GM19239 (cell line): ENCODE measurements at regions not wholly inside any gene's neighbourhood (a gene's known extent, or its start where the extent isn't known, plus 50 kb on each side); places are given as distances from the start of the nearest gene placed in this dataset.

Source experiments
- DNase-seq: peaks from one replicate; pipeline ENCODE4 v3.0.0; 2011; ENCODE audit warnings: low spot score; ENCODE audit not compliant: insufficient read length
- FAIRE-seq: peaks from 2 replicates; lab custom pipeline; 2011; peaks lifted over from hg19 to GRCh38; lab: Jason Lieb, UNC

DNA sequence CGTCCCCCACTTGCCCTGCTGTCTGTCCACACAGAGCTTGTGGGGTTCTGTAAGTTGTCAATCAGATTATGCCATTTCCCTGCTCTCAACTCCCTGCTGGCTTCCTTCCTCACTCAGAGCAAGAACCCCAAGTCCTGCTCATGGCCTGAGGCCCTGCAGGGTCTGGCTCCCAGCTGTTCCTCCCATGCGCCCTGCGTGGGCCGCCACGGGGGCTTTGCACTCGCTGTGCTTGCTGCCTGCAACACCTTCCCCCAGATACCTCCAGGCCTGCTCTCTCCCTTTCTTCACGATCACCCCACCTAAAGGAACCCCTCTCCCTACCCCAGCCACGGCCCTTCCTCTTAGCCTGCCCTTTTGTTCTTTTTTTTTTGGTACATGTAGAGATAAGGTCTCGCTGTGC is 234.6 kb downstream of the AACS start:
- no peak for FAIRE-seq
- DNase-seq: no peak

DNA sequence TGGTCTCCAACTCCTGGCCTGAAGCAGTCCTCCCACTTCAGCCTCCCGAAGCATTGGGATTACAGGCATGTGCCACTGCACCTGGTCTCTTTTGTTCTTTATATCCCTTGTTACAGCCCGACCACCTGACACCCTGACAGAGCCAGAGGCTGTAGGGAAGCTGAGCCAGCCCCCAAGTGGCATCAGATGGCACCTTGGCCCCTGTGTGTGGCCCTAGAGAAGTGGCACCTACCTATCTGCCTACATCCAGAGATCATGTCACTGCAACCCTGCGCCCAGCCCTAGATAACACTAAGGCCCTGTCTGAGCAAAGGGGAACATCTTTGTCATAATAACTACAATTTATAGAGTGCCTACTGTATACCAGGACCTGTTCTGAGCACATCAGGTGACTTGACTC is 235.0 kb downstream of the AACS start:
- no peak for DNase-seq

DNA sequence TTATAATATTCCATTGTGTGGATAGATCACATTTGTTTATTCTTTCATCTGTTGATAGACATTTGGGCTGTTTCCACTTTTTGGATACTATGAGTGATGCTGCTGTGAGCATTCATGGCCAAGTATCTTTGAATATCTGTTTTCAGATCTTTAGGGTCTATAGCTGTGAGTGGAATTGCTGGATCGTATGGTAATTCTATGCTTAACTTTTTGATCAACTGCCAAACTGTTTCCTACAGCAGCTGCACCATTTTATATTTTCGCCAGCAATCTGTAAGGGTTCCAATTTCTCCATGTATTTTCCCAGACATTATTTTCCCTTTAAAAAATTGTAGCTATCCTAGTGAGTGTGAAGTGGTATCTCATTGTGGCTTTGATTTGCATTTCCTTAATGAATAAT is 238.1 kb downstream of the AACS start:
- no peak for DNase-seq
- FAIRE-seq: no peak

More for the DNA sequence above, 235.0 kb downstream of the AACS start:
- FAIRE-seq: no peak

DNA sequence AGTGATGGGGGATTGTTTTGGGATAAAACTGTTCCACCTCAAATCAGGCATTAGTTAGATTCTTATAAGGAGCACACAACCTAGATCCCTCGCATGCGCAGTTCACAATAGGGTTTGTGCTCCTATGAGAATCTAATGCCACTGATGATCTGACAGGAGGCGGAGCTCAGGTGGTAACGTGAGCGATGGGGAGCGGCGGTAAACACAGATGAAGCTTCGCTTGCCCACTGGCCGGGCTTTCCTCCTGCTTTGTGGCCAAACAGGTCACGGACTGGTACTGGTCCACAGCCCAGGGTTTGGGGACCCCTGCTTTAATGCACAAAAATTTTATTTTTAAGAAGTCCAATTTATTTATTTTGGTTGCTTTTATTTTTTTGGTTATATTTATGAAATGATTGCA is 238.8 kb downstream of the AACS start:
- no peak for DNase-seq
- no peak for FAIRE-seq

DNA sequence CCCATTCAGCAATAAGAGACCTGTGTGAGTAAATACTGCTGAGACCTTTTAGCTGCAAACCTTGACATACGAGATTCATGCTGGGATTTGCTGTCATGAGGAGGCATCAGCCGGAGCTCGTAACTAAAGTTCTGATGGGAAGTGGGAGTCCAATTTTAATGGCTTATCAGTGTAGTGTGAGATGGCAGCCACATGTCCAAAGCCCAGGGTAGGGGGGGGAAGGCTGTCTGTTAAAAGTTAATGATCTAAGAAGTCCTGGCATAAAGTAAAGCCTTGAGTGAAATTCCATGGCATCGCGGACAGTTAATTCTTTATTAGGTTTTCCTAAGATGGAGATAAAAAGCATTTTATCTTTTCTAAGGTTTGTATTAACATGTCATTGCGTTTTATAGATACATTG is 240.0 kb downstream of the AACS start:
- no peak for FAIRE-seq
- no peak for DNase-seq

DNA sequence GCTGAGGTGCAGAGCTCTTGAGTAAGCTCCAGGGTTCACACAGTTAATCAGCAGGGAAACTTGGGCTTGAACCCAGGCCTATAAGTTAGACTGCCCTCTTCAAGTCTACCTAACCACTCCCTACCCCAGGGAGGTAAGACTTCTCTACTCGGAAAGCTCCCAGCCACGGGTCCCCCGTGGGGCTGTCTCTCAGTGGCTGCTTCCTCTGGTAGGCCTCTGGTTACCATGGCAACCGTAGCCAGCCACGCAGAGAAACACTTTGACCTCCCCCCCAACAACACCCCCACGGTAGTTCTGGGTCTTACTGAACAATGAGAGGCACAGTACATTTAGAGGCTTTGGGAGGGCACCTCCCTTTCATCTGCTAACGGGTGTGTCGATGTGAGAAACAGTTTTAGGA is 245.2 kb downstream of the AACS start:
- no peak for FAIRE-seq
- no peak for DNase-seq

DNA sequence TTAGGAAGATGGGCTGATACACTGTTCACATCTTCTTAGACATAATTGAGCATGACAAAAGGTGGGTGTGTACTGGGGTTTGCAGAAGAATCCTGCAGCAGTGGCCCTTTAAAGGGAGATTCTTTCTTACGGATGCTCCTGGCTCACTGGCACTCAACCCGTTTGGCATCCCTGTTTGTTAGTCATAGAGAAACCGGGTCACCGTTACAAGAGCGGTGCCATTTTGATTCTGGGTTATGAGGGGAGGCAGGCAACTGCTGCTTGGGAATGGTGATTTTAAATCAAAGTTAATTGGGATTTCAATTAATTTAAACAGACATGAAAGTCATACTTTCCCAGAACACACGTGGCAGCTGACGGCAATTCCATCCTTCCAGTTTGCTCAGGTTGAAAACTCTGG is 245.8 kb downstream of the AACS start:
- DNase-seq: no peak

DNA sequence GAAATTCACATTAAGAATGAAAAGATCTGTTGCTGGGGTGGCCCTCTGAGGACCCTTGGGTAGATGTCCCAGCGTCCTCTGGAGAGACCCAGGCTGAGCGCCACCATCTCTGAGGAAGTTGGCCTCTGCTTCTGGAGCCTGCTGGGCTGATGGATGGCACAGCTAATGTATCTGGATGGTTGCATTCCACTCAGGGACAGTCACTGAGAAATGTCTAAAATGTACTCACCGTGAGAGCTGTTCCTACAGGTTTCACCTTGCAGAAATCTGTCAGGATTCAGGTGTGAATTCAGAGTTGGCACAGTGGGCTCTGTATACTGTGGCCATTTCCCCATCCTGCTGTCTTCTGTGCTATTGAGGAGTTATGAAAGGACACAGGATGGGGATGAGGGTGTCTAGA is 247.2 kb downstream of the AACS start:
- DNase-seq (no peak), FAIRE-seq (no peak)

More for the DNA sequence above, 245.8 kb downstream of the AACS start:
- FAIRE-seq: no peak

DNA sequence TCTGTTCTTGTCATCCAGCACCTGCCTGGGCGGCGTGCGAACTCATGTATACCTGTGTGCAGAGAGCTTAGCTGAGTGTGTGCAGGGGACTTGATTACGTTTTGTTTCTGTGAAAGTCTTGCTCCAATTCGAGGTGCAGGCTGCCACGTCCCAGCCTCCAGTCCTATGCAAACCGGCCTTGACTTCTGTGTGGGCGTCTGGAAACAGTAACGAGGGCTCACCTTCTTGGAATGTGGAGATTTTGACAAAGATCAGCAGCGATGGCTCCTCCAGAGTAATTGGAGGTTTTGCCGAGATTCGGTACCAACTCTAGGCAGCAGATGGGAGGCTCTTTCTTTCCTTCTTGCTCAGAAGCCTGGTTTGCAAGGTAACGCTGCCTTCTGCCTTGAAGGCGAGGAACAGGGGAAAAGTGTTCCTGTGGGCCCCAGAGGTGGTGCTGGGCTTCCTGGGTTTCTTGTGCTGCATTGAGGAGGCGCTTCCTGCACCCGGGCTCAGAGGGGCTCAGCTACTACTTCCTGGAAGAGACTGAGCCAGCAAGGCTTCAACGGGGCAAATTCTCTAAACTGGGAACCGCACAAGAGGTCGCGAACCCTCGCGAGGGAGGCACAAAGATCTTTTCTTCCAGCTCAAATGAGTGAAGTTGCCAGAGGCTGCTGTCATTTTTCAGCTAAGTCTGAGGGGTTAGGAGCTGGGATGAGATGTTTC is 249.0 kb downstream of the AACS start:
- FAIRE-seq: no peak
- DNase-seq: no peak

DNA sequence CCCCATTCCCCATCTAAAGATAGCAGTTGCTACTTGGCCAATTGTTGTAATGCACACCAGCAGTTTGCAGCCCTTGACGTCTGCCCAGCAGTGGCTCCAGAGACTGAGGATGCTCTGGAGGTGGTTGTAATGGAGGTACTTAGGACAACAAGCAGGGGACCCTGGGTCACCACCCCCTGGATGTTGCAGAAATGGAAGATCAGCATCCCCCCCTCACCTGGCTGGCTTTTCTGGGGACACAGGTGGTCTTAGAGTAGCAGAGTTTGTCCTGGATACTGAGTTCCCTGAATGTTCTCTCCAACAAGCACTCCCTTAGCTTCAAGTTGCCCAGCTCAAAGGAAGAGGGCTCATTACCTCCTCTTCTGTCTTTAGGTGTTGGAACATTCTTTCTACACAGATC is 250.5 kb downstream of the AACS start:
- FAIRE-seq: no peak
- DNase-seq: no peak

DNA sequence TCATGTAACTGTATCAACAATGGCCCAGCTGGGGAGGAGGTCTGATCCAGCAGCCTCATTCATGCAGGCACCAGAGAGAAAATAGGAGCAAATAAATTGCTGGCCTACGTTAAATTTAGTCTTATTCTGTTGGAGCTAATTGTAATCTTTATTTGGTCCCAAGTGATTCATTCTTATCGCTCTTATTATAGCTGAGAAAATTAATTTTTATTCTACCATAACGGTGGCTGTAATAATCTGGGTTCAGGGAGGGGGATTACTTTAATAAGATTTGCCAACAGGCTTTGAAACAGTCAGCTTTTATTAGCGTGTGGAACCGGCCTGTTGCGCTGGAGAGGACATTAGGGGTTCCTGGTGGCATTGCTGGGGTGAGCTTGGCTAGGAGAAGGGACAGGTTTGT is 254.9 kb downstream of the AACS start:
- no peak for DNase-seq
- no peak for FAIRE-seq

DNA sequence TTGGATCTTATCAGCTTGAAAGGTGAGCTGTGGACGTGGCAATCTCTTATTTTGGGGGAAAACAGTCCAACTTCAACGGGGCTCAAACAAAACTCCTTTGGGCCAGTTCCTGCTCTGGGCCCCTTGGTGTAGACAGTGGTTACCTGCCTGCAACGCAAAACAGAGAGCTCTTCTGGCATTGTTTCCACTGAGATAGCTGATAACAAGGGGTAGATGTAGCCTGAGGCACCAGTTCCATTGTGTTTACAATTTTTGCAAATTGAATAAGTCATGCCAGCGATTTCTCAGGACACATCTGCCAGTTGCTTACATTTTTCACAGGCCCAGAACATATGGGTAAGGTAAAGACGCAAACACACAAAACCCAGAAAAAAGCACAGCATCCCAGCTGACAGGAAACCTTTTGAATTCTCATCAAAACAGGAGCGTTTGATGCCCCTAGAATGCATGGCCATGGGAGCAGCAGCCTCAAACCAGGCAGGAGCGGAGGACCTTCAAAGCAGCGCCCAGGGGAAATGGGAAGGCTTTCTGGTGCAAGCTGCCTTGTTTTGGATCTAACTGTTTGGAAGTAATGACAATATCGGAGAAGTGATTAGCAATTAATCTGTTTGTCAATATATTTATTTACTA is 259.7 kb downstream of the AACS start:
- DNase-seq (no peak), FAIRE-seq (no peak)

DNA sequence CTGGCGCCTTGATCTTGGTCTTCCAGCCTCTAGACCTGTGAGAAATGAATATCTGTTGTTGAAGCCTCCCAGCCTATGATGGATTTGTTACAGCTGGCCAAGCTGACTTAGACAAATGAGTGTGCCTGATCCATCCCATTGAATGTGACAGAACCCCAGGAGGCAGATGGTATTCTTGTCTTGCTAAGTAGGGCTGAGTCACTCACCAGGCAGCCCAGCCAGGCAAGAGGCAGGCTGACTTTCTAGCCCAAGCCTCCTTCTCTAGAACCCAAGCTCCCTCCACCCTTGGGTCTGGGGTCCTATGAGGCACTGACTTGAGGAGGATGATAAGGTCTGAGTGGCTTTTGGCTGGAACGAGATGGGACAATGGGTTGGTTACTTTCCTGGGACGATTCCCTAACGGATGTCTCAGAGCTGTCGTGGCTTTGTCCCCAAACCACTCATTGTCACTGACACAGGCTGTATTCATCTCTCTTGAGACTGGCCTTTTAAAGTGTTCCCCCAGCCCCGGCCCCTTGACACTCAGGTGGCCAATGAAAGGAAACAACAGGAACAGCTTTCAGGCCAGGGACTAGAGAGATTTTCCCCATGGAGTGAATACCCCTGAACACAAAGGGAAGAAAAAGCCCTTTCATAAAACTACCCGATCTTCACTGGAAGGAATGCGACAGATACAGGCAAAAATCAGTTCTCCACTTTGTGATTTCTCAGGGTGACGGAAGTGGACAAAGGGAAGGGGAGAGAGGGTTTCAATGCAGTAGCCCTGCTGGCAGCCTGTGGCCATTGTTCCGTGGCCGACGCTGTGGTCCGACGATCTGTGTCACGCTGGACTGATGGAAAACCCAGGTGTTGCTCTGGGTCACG is 264.2 kb downstream of the AACS start:
- FAIRE-seq (no peak), DNase-seq (no peak)

DNA sequence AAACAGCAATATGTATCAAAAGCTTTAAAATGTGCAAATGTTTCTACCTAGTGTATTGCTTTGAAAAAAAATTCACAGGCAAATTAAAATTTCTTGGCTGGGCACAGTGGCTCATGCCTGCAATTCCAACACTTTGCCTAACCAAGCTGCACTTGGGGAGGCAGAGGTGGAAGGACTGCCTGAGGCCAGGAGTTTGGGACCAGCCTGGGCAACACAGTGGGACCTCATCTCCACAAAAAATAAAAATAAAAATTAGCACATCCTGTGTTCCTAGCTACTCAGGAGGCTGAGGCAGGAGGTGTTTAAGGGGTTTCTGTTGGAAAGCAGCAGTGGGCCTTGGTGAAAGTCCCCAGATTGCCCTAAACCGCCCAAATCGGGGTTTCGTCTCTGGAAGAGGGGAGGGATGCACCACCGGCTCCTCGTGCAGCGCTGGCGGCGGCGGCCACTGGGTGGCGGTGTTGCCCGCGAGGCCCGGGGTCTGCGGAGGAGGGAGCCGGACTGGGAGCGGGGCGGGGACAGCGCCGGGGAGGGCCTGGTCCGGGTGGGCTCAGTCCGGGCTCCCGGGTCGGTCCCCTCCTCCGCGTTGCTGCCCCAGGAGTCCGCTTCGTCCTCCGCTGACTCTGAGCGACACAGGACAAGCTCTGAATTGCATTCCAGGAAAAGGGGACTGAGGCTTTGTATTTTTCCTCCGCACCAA is 265.6 kb downstream of the AACS start:
- FAIRE-seq (no peak), DNase-seq (peak; percentile 75)

DNA sequence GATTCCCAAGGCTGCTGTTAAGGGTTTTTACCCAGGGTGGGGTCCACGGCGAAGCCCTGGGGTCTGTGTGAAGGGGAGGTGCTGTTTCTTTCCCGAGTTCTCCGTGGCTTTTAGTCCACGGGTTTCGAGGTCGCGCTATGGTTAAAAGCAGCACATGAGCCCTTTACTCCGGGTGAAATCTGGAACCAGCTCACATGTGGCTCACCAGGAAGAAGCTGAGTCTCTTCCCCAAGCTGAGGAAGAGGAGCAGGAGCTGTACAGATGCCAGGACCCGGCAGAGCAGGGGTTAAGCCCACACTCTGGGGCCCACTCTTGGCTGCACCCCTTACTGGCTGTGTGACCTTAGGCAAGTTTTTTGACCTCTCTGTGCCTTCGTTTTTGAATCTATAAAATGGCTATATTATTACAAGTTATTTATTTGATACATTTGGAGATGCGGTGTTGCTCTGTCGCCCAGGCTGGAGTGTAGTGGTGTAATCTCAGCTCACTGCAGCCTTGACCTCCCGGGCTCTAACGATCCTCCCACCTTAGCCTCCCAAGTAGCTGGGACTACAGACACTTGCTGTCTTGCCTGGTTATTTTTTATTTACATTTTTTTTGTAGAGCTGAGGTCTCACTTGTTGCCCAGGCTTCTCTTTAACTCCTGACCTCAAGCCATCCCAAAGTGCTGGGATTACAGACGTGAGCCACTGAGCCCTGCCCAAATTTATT is 266.3 kb downstream of the AACS start:
- no peak for DNase-seq
- FAIRE-seq: no peak

DNA sequence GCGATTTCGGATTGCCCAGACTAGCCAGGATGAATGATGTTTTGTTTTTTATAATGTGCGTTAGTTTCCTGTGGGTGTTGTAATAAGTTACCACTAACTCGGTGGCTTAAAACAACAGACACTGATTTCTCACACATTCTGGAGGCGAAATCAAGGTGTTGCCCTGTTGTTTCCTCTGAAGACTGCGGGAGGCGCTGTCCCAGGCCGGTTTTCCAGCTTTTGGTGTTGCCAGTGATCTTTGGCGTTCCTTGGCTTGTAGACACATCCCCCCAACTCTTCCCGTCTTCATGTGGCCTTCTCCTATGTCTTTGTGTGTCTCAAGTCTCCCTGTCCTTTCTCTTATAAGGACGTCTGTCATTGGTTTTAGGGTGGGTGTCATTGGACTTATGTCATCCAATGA is 267.7 kb downstream of the AACS start:
- peak; percentile 28 for FAIRE-seq

DNA sequence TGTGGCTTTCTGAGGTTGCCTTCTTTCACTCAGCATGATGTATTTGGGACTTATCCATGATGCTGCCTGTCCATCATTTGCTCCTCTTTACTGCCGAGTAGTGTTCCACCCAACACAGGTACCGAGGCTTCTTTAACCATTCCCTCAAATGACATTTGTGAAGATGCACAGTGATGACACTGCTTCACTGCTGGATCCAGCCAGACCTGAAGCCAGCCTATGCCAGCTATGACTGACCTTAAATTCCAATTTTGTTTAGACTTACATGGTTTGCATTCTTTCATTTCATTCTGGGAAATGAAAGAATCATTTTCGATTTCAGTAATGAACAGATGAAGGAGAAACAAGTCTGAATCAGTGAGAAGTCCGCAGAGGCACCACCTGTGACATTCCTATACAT is 271.0 kb downstream of the AACS start:
- FAIRE-seq (no peak), DNase-seq (no peak)

More for the DNA sequence above, 267.7 kb downstream of the AACS start:
- DNase-seq: no peak

DNA sequence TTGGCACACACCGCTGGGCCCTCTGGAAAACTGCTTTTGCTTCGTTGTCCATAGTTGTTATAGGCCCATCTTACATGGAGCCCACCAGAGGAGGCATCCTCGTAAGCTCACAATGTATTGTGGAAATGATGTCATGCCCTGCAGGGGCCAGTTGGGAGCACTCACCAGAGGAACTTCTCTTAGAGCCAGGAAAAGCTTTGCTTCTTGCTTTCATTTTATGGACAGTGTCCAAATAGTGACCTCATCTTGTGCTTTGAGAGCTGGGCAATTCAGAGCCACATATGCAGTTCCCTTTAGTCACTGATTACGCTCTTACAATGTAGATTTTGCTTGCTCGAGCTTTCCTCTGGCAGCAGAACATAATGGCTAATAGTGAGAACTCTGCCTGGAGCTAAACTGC is 275.6 kb downstream of the AACS start:
- DNase-seq (no peak), FAIRE-seq (no peak)

DNA sequence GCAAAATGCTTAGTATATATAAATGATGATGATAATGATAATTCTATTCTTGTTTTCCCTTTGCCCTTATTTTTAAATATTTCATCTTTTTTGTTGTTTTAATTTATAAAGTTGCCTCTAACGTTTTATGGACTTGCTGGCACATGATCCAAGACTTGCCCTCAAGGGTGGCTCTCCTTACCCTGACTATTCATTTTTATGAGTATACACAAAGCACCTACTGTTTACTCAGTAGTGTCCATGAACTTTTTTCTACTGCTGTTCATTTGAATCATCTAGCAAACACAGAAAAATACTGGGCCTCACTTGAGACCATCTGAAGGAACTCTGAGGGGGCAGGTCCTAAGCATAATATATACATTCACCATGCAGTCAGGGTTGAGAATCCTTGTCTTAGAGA is 276.2 kb downstream of the AACS start:
- FAIRE-seq (no peak), DNase-seq (no peak)

DNA sequence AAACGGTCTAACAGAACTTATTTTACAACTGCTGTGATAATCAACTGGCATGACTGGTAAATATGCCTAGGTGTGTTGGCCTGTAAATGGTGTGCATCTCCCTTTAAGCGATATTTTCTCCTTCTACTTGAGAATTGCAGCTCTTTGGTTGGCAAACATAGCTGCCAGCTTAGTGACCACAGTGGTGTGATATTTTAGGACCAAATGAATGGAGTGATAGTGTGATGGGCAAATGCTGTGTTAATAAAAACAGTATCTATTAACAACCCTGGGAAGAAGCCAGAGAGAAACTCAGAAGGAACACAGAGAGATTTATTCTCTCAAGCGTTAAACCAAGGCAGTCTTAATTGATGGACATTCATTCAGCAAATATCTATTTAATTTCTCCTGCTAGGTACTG is 278.4 kb downstream of the AACS start:
- DNase-seq (no peak), FAIRE-seq (no peak)
